AML-193 (cell line): ENCODE measurements at regions not wholly inside any gene's neighbourhood (a gene's known extent, or its start where the extent isn't known, plus 50 kb on each side); places are given as distances from the start of the nearest gene placed in this dataset.

Source experiments
- DNase-seq, 2 experiments: peaks; one replicate each; lab custom pipeline; 2025; lab: John Stamatoyannopoulos, UW

- peak; percentile 5 to 20 for DNase-seq
Observed at GRCh38 chr3:94862703-94863102, 799.8 kb downstream of the NSUN3 start.

DNA sequence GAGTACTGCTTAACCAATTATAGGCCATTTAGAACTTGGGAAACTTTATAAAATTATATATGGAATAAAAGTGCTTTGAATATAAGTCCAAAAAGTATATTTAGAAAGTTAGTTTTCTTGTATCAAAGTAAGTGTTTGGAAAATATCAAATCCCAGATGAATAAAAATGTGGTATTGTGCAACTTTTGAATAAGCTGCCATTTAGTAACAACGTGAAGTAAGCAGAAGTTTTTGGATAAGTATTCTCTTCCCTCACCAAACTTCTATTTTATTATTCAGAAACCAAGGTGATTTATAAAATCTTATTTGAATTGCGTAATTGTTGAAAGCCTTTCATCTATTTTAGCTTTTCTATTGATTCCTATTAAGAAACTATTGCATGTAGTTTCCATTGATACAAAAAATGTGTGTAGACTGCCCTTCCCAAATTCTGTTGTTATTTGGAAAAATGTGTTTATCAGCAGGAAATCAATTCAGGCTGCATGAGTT lies 806.2 kb downstream of the NSUN3 start:
- DNase-seq, result no peak

GRCh38 chr3:94873751-94874150 lies 810.9 kb downstream of the NSUN3 start:
- DNase-seq, result no peak

- DNase-seq, result no peak
Observed at GRCh38 chr3:94875149-94875548, 812.3 kb downstream of the NSUN3 start.

DNA sequence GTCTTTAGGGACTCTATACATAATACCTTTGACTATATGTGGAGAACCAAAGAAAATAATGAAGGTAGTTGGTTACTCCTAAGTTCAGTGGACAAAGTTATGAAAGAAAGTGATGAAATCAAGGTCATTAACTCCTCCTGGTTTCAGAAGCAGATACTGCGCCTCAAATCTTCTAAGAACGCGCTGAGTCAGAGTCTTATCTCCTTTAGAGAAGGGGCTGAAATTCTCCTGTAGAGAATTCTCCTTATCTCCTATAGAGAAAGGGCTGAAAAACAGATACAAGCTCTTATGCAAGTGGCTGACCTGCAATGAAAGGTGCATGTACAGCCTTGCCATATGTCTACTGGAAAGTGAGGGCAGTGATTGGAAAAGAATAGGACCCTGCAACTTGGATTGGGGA lies 824.2 kb downstream of the NSUN3 start:
- DNase-seq, result no peak

DNA sequence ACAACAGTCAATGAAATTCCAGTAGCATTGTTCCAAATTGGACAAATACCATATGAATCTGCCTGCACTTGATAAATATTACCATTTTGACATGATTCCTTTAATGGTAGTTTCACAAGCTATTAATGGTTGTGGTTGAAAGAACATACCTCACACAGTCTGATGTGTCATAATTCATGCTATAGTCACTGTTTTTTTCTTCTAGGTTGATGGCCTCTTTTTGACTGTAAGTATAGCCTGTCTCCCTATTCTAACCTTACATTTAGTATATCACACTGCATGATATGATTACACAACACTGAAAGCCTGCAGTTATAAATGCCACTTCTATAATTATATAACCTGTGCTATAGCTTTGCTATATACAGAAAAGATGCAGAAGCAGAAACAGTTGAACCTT lies 834.1 kb downstream of the NSUN3 start:
- DNase-seq, result no peak

GRCh38 chr3:94904156-94904674 lies 841.4 kb downstream of the NSUN3 start:
- no peak for DNase-seq

GRCh38 chr3:94909726-94910125 lies 846.9 kb downstream of the NSUN3 start:
- no peak for DNase-seq

- no peak for DNase-seq
Observed at GRCh38 chr3:94912656-94913055, 849.8 kb downstream of the NSUN3 start.

DNA sequence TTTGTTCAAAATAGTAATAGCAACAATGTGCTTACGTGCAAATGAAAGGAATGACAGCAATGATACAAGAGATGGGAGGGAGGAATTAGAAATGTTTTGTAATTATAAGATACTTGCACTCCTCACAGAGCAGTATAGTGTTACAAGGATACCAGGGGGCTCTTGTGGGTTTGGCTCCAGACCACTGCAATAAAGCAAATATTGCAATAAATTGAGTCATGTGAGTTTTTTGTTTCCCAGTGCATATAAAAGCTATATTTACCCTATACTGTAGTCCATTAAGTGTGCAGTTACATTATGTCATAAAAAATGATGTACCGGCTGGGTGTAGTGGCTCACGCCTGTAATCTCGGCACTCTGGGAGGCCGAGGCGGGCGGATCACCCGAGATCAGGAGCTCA lies 864.3 kb downstream of the NSUN3 start:
- DNase-seq, result no peak

GRCh38 chr3:94928921-94929320 lies 866.1 kb downstream of the NSUN3 start:
- DNase-seq, result peak; percentile 20 to 23

GRCh38 chr3:94935738-94936580 lies 873.1 kb downstream of the NSUN3 start:
- DNase-seq, result no peak

GRCh38 chr3:94937980-94938379 lies 875.1 kb downstream of the NSUN3 start:
- no peak for DNase-seq

GRCh38 chr3:94946683-94947082 lies 883.8 kb downstream of the NSUN3 start:
- no peak for DNase-seq

DNA sequence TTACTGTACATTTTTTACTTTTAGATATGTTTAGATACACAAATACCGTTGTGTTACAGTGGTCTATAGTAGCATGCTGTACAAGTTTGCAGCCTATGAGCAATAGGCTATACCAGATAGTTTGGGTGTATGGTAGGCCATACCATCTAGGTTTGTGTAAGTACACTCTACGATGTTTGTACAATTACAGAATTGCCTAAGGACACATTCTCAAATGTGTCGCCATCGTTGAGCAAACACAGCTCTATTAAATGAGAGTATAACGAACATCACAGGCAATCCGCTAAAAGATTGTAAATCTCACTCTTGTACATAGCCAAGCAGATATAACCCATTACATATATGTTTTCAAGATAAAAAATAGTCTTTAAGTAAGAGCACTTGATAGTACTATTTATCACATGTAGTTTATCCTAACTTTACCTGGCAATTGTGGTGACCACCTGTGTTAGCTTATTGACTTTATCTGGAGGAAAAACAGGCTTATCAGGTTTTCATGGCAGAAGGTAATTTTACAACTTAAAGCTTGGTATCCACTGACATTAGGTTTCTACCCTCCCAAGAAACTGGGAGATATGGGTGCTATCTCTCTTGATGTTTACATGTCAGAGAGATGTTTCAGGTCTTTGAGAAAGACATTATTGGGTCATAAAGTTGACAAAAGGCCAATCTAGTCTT lies 898.7 kb downstream of the NSUN3 start:
- DNase-seq, result no peak

DNA sequence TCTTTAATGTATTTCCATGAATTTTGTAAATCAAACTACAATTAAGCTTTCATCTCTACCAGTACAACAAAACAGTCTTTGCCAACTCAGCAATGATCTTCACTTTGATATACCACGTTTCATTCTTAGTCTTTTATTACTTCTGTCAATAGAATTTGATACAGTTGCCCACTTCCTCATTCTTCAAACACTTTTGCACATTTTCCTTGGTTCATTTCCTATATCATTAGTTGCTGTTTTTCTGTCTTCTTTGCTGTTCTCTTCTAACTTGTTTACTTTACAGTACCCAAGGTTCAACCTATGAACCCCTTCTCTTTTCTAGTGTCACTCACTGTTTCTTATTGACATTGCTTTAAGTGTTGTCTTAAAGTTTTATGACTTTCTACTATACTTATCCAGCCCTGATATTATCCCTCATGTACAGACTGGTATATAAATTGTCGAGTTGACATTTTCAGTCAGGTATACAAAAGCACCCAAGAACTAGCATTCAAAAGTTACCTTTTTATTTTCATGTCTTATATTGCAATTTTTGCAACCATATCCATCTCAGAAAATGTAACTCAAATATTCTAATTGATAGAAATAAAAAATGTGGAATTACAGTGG lies 903.1 kb downstream of the NSUN3 start:
- no peak for DNase-seq

GRCh38 chr3:94967196-94967595 lies 904.3 kb downstream of the NSUN3 start:
- DNase-seq, result no peak

DNA sequence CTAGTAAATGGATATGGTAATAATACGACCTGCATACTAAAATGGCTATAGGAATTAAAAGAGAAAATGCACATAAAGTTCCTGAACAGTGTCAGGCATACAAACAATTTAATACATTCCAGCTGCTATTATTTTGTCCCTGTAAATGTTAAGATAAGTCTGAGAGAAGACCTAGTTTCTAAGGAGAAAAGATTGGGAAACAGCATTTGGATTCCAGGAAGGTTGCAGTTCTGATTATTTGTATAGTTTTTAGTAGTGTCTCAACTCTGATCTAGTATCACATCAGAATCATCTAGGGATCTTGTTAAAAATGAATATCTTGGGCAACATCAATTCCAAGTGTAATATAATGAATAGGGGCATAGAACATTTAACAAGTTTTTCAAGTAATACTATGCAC lies 905.7 kb downstream of the NSUN3 start:
- no peak for DNase-seq

GRCh38 chr3:94972066-94972465 lies 909.2 kb downstream of the NSUN3 start:
- no peak for DNase-seq

GRCh38 chr3:94978084-94978483 lies 915.2 kb downstream of the NSUN3 start:
- DNase-seq, result no peak

GRCh38 chr3:94985778-94986177 lies 922.9 kb downstream of the NSUN3 start:
- no peak for DNase-seq

DNA sequence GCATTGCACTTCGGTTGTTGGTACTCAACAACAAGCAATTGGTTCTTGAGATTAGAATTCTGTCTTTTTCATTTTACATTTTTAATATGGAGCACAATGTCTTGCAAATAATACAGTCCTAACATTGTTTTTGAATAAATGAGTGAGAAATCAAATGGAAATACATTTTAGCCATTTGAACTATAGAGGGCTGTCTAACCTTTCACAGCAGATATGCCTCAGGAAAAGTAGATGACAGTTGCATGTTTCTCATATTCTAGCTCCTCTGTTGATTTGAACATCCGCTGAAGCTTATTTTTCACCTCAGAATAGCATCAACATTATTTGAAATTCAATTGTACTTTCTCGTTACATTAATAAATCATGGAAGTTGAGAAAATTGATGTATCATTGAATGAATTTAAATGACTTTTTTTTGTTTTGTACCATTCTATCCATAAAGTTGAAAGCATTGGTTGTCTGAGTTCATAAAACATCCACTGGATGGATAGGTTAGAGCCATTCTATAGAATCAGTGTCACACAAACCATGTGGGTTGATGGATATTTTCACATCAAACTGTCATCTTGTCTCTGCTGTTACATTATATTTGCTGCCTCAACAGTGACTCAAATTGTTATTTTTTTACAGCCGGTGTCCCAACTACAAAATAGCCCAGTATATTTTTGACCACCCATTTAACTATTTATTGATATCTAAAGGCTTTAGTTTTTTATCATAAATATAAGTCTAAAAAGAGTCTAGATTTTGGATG lies 928.3 kb downstream of the NSUN3 start:
- no peak for DNase-seq
